ENCODE measurements at regions not wholly inside any gene's neighbourhood (a gene's known extent, or its start where the extent isn't known, plus 50 kb on each side); places are given as distances from the start of the nearest gene placed in this dataset.

- Histone ChIP-seq H4K20me1 (ENCODE audit: control insufficient read depth, extremely low read depth, insufficient read depth, low read length) (no peaks in the 10 kb centered on the region), H3K4me2 (ENCODE audit: extremely low read depth, insufficient read depth, low read length) (no peak overlapping the region), H3K4me3 (replicated peaks in 1 of 4; ENCODE audit: control extremely low read depth in 1 of 4, insufficient read depth in 1 of 4, low read depth in 3 of 4, low read length in 4 of 4) (no peak overlapping the region), H3K79me2 (ENCODE audit: control insufficient read depth, insufficient read depth, low read length) (no peaks in the 10 kb centered on the region), H3K27me3 (ENCODE audit: control insufficient read depth, insufficient read depth, low read length) (no peaks in the 10 kb centered on the region), H2AFZ (ENCODE audit: low read length) (no peak overlapping the region), H3K36me3 (ENCODE audit: control insufficient read depth, insufficient read depth, low read length) (no peaks in the 10 kb centered on the region), H3K9me3 (ENCODE audit: control insufficient read depth, insufficient read depth, low read depth, low read length) (no peaks in the 10 kb centered on the region), H3K4me1 (ENCODE audit: control insufficient read depth, extremely low read depth, insufficient read depth, low read length) (no peaks in the 10 kb centered on the region), H3K9ac (ENCODE audit: insufficient read depth, low read length) (no peak overlapping the region), H3K27ac (ENCODE audit: insufficient read depth, low read length) (no peak overlapping the region)
- DNase-seq (ENCODE audit: low read depth in 2 of 2) = peak; percentile 28 to 83
- TF ChIP-seq EZH2 (IDR thresholded peaks at IDR 0.05; ENCODE audit: low read length, missing control alignments) = no peak
- no peak for TF ChIP-seq CTCF (conservative IDR thresholded peaks at IDR 0.05 in 1 of 2, IDR thresholded peaks at IDR 0.05 in 1 of 2; ENCODE audit: low read depth in 1 of 2, low read length in 2 of 2)
Measured at GRCh38 chr13:105471673-105472072, 1063.8 kb downstream of the EFNB2 start.

- no peak for DNase-seq (ENCODE audit: low read depth in 2 of 2)
- Histone ChIP-seq H3K4me1 (ENCODE audit: control insufficient read depth, extremely low read depth, insufficient read depth, low read length) (no peaks in the 10 kb centered on the region), H3K79me2 (ENCODE audit: control insufficient read depth, insufficient read depth, low read length) (no peaks in the 10 kb centered on the region)
Measured at GRCh38 chr13:105466376-105466775, 1069.1 kb downstream of the EFNB2 start.

GRCh38 chr13:105465745-105466144, 1069.7 kb downstream of the EFNB2 start, which contains the start of gene DAOA:
TSS of gene DAOA (plus strand) at chr13:105466045.
- no peak within 1 kb of the TSS for H3K4me3 ChIP-seq (replicated peaks in 1 of 4; ENCODE audit: control extremely low read depth in 1 of 4, insufficient read depth in 1 of 4, low read depth in 3 of 4, low read length in 4 of 4)
- TF ChIP-seq CTCF (conservative IDR thresholded peaks at IDR 0.05 in 1 of 2, IDR thresholded peaks at IDR 0.05 in 1 of 2; ENCODE audit: low read depth in 1 of 2, low read length in 2 of 2) (no peak), EZH2 (IDR thresholded peaks at IDR 0.05; ENCODE audit: low read length, missing control alignments) (no peak)
- no peaks in the 10 kb centered on the region for H3K79me2 ChIP-seq (ENCODE audit: control insufficient read depth, insufficient read depth, low read length)
- no peaks in the 10 kb centered on the region for H3K36me3 ChIP-seq (ENCODE audit: control insufficient read depth, insufficient read depth, low read length)
- H3K4me1 ChIP-seq (ENCODE audit: control insufficient read depth, extremely low read depth, insufficient read depth, low read length) = no peaks in the 10 kb centered on the region
- H3K27me3 ChIP-seq (ENCODE audit: control insufficient read depth, insufficient read depth, low read length) = no peaks in the 10 kb centered on the region
- H3K27ac ChIP-seq (ENCODE audit: insufficient read depth, low read length) = no peak within 1 kb of the TSS
- H4K20me1 ChIP-seq (ENCODE audit: control insufficient read depth, extremely low read depth, insufficient read depth, low read length) = no peaks in the 10 kb centered on the region
- no peak within 1 kb of the TSS for H2AFZ ChIP-seq (ENCODE audit: low read length)
- H3K9ac ChIP-seq (ENCODE audit: insufficient read depth, low read length) = no peak within 1 kb of the TSS
- DNase-seq (ENCODE audit: low read depth in 2 of 2) = no peak
- H3K9me3 ChIP-seq (ENCODE audit: control insufficient read depth, insufficient read depth, low read depth, low read length) = no peaks in the 10 kb centered on the region
- H3K4me2 ChIP-seq (ENCODE audit: extremely low read depth, insufficient read depth, low read length) = no peak within 1 kb of the TSS

More at GRCh38 chr13:105466376-105466775, 1069.1 kb downstream of the EFNB2 start:
- H3K4me3 ChIP-seq (replicated peaks in 1 of 4; ENCODE audit: control extremely low read depth in 1 of 4, insufficient read depth in 1 of 4, low read depth in 3 of 4, low read length in 4 of 4) = no peak overlapping the region
- no peak overlapping the region for H3K9ac ChIP-seq (ENCODE audit: insufficient read depth, low read length)
- no peaks in the 10 kb centered on the region for H3K27me3 ChIP-seq (ENCODE audit: control insufficient read depth, insufficient read depth, low read length)
- H2AFZ ChIP-seq (ENCODE audit: low read length) = no peak overlapping the region
- no peak overlapping the region for H3K4me2 ChIP-seq (ENCODE audit: extremely low read depth, insufficient read depth, low read length)
- no peaks in the 10 kb centered on the region for H3K36me3 ChIP-seq (ENCODE audit: control insufficient read depth, insufficient read depth, low read length)
- no peaks in the 10 kb centered on the region for H3K9me3 ChIP-seq (ENCODE audit: control insufficient read depth, insufficient read depth, low read depth, low read length)
- no peak overlapping the region for H3K27ac ChIP-seq (ENCODE audit: insufficient read depth, low read length)
- no peaks in the 10 kb centered on the region for H4K20me1 ChIP-seq (ENCODE audit: control insufficient read depth, extremely low read depth, insufficient read depth, low read length)
- TF ChIP-seq EZH2 (IDR thresholded peaks at IDR 0.05; ENCODE audit: low read length, missing control alignments) (no peak), CTCF (conservative IDR thresholded peaks at IDR 0.05 in 1 of 2, IDR thresholded peaks at IDR 0.05 in 1 of 2; ENCODE audit: low read depth in 1 of 2, low read length in 2 of 2) (no peak)
